Liver (tissue), 3 donors: ENCODE measurements at regions not wholly inside any gene's neighbourhood (a gene's known extent, or its start where the extent isn't known, plus 50 kb on each side); places are given as distances from the start of the nearest gene placed in this dataset.

Experiments used
- FOXA1 ChIP-seq: IDR thresholded peaks from 2 replicates; pipeline ENCODE4 v1.6.1; 2016; ENCODE audit warnings: antibody characterized with exemption
- GABPA ChIP-seq, 2 donors: IDR thresholded peaks in 1 of 2; conservative IDR thresholded peaks in 1 of 2; 2 replicates each; pipeline ENCODE4 v1.6.1; 2016; ENCODE audit warnings: antibody characterized with exemption in 2 of 2, mild to moderate bottlenecking in 1 of 2, moderate library complexity in 1 of 2
- HNF4A ChIP-seq, 2 donors: conservative IDR thresholded peaks; 2 replicates each; pipeline ENCODE4 v1.6.1; 2016; ENCODE audit warnings: antibody characterized with exemption in 2 of 2, mild to moderate bottlenecking in 2 of 2
- HNF4G ChIP-seq: IDR thresholded peaks from 2 replicates; pipeline ENCODE4 v1.6.1; 2016; ENCODE audit warnings: antibody characterized with exemption
- JUND ChIP-seq, 2 donors: IDR thresholded peaks; 2 replicates each; pipeline ENCODE4 v1.6.1; 2016; ENCODE audit warnings: antibody characterized with exemption in 2 of 2
- NR2F2 ChIP-seq: IDR thresholded peaks from 2 replicates; pipeline ENCODE4 v1.6.1; 2016; ENCODE audit warnings: antibody characterized with exemption
- RAD21 ChIP-seq, 2 donors: IDR thresholded peaks; 2 replicates each; pipeline ENCODE4 v1.6.1; 2016; ENCODE audit warnings: antibody characterized with exemption in 2 of 2, mild to moderate bottlenecking in 2 of 2
- RXRA ChIP-seq, 2 donors: IDR thresholded peaks; 2 replicates each; pipeline ENCODE4 v1.6.1; 2017 to 2018; ENCODE audit warnings: antibody characterized with exemption in 2 of 2, mild to moderate bottlenecking in 1 of 2
- SP1 ChIP-seq: IDR thresholded peaks from 2 replicates; pipeline ENCODE4 v1.6.1; 2018; ENCODE audit warnings: antibody characterized with exemption, mild to moderate bottlenecking
- TF ChIP-seq, protein P1 (sequence below): fragments of 150-350 bp; IDR thresholded peaks from 2 replicates; pipeline ENCODE4 v1.5.1; 2017; ENCODE audit warnings: improper control_type of control experiment, low read depth, low read length; ENCODE audit not compliant: missing input control
- TF ChIP-seq, protein P2 (sequence below): IDR thresholded peaks from 2 replicates; pipeline ENCODE4 v1.6.1; 2016; ENCODE audit warnings: antibody characterized with exemption
- TF ChIP-seq, protein P3 (sequence below): IDR thresholded peaks from 2 replicates; pipeline ENCODE4 v1.6.1; 2016; ENCODE audit warnings: antibody characterized with exemption
- TF ChIP-seq, protein P4 (sequence below): IDR thresholded peaks from 2 replicates; pipeline ENCODE4 v1.6.1; 2016; ENCODE audit warnings: antibody characterized with exemption
- TF ChIP-seq, protein P5 (sequence below): IDR thresholded peaks from 2 replicates; pipeline ENCODE4 v1.6.1; 2016; ENCODE audit warnings: antibody characterized with exemption, mild to moderate bottlenecking
- donor health status: healthy.
- donor health status: healthy.

DNA sequence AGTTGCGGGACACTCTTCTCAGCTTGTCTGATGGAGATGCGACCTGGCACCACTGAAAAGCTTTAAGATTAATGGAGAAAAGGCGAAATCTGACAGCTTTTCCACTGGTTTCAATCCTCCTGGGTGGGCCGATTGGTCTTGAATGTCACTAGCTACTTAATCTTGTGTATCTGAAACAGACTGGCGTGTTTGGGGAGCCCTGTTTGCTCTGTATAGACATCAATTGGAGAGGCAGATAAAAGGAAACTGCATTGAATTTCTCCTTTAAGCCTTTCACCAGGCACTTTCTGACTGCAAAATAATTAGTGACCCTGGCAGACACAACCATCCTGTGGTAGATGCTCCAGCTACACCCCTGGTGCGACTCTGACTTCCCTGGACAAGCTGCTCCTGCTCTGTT, 224.2 kb downstream of the NDUFS4 start:
- no peak for TF ChIP-seq SP1
- TF ChIP-seq, protein P1, sequence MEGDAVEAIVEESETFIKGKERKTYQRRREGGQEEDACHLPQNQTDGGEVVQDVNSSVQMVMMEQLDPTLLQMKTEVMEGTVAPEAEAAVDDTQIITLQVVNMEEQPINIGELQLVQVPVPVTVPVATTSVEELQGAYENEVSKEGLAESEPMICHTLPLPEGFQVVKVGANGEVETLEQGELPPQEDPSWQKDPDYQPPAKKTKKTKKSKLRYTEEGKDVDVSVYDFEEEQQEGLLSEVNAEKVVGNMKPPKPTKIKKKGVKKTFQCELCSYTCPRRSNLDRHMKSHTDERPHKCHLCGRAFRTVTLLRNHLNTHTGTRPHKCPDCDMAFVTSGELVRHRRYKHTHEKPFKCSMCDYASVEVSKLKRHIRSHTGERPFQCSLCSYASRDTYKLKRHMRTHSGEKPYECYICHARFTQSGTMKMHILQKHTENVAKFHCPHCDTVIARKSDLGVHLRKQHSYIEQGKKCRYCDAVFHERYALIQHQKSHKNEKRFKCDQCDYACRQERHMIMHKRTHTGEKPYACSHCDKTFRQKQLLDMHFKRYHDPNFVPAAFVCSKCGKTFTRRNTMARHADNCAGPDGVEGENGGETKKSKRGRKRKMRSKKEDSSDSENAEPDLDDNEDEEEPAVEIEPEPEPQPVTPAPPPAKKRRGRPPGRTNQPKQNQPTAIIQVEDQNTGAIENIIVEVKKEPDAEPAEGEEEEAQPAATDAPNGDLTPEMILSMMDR, result no peak
- TF ChIP-seq, protein P2, sequence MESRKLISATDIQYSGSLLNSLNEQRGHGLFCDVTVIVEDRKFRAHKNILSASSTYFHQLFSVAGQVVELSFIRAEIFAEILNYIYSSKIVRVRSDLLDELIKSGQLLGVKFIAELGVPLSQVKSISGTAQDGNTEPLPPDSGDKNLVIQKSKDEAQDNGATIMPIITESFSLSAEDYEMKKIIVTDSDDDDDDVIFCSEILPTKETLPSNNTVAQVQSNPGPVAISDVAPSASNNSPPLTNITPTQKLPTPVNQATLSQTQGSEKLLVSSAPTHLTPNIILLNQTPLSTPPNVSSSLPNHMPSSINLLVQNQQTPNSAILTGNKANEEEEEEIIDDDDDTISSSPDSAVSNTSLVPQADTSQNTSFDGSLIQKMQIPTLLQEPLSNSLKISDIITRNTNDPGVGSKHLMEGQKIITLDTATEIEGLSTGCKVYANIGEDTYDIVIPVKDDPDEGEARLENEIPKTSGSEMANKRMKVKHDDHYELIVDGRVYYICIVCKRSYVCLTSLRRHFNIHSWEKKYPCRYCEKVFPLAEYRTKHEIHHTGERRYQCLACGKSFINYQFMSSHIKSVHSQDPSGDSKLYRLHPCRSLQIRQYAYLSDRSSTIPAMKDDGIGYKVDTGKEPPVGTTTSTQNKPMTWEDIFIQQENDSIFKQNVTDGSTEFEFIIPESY, result no peak
- no peak for TF ChIP-seq GABPA (IDR thresholded peaks at IDR 0.05 in 1 of 2, conservative IDR thresholded peaks at IDR 0.05 in 1 of 2)
- TF ChIP-seq, protein P3, sequence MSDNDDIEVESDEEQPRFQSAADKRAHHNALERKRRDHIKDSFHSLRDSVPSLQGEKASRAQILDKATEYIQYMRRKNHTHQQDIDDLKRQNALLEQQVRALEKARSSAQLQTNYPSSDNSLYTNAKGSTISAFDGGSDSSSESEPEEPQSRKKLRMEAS, result no peak
- TF ChIP-seq FOXA1, result no peak
- TF ChIP-seq RXRA (IDR thresholded peaks at IDR 0.05), result no peak
- TF ChIP-seq, protein P4, sequence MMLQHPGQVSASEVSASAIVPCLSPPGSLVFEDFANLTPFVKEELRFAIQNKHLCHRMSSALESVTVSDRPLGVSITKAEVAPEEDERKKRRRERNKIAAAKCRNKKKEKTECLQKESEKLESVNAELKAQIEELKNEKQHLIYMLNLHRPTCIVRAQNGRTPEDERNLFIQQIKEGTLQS, result no peak
- no peak for TF ChIP-seq NR2F2
- TF ChIP-seq JUND (IDR thresholded peaks at IDR 0.05), result no peak
- no peak for TF ChIP-seq HNF4A (conservative IDR thresholded peaks at IDR 0.05)
- TF ChIP-seq, protein P5, sequence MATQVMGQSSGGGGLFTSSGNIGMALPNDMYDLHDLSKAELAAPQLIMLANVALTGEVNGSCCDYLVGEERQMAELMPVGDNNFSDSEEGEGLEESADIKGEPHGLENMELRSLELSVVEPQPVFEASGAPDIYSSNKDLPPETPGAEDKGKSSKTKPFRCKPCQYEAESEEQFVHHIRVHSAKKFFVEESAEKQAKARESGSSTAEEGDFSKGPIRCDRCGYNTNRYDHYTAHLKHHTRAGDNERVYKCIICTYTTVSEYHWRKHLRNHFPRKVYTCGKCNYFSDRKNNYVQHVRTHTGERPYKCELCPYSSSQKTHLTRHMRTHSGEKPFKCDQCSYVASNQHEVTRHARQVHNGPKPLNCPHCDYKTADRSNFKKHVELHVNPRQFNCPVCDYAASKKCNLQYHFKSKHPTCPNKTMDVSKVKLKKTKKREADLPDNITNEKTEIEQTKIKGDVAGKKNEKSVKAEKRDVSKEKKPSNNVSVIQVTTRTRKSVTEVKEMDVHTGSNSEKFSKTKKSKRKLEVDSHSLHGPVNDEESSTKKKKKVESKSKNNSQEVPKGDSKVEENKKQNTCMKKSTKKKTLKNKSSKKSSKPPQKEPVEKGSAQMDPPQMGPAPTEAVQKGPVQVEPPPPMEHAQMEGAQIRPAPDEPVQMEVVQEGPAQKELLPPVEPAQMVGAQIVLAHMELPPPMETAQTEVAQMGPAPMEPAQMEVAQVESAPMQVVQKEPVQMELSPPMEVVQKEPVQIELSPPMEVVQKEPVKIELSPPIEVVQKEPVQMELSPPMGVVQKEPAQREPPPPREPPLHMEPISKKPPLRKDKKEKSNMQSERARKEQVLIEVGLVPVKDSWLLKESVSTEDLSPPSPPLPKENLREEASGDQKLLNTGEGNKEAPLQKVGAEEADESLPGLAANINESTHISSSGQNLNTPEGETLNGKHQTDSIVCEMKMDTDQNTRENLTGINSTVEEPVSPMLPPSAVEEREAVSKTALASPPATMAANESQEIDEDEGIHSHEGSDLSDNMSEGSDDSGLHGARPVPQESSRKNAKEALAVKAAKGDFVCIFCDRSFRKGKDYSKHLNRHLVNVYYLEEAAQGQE, result no peak
- no peak for TF ChIP-seq HNF4G
- no peak for TF ChIP-seq RAD21 (IDR thresholded peaks at IDR 0.05)
